Activated T-cell treated with anti-CD3 and anti-CD28 coated beads, Interleukin-2, amount 50 U/mL, for 24 hours (primary cell): ENCODE measurements at regions not wholly inside any gene's neighbourhood (a gene's known extent, or its start where the extent isn't known, plus 50 kb on each side); places are given as distances from the start of the nearest gene placed in this dataset.
"Not testable (repeated sequence)": the region's sequence is repeated elsewhere in the genome, so short reads cannot be mapped to it uniquely, and the experiment has no call there.

Experiments
- DNase-seq: peaks from one replicate; pipeline ENCODE4 v3.0.0-alpha.2; 2020
- H3K27ac Mint-ChIP-seq: 2 replicates; pipeline ENCODE4 v1.8.0; 2020; ENCODE audit warnings: mild to moderate bottlenecking, mixed read lengths
- H3K27me3 Mint-ChIP-seq: 2 replicates; pipeline ENCODE4 v1.8.0; 2020; ENCODE audit warnings: mixed read lengths
- H3K36me3 Mint-ChIP-seq: 2 replicates; pipeline ENCODE4 v1.8.0; 2020; ENCODE audit warnings: low read depth, mixed read lengths
- H3K4me1 Mint-ChIP-seq: 2 replicates; pipeline ENCODE4 v1.8.0; 2020; ENCODE audit warnings: low read depth, mixed read lengths
- H3K4me3 Mint-ChIP-seq: 2 replicates; pipeline ENCODE4 v1.8.0; 2020; ENCODE audit warnings: mild to moderate bottlenecking, moderate library complexity, mixed read lengths
- H3K9me3 Mint-ChIP-seq: 2 replicates; pipeline ENCODE4 v1.8.0; 2020; ENCODE audit warnings: mixed read lengths

GRCh38 chr4:155033604-155034003 is 174.8 kb upstream of the NPY2R start:
- Mint-ChIP-seq H3K4me1 (no peaks in the 10 kb centered on the region), H3K27me3 (no peaks in the 10 kb centered on the region), H3K9me3 (no peaks in the 10 kb centered on the region), H3K27ac (no peak overlapping the region), H3K4me3 (no peak overlapping the region), H3K36me3 (no peaks in the 10 kb centered on the region)
- no peak for DNase-seq

DNA sequence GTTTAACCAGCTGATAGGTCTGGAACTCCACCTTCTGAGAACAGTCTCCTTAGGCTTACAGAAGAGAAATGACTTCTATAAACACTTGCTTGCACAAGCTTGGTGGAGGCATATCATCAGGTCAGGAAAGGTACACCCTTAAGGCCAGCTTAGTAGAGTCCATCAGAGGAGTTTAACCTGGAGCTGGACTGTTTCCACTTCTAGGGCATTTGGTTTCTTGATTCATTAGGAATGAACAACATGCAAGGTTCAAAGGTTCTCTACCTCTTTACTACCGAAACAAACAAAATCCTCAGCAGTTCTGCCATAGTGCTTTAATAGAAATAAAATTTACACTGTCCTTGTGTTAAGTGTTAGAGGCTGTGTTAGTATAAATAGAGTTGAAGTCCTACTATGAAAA is 171.4 kb upstream of the NPY2R start:
- no peaks in the 10 kb centered on the region for H3K36me3 Mint-ChIP-seq
- no peak overlapping the region for H3K4me3 Mint-ChIP-seq
- no peaks in the 10 kb centered on the region for H3K4me1 Mint-ChIP-seq
- no peaks in the 10 kb centered on the region for H3K9me3 Mint-ChIP-seq
- DNase-seq, result no peak
- peaks cover 5% of the 10 kb centered on the region for H3K27me3 Mint-ChIP-seq
- no peak overlapping the region for H3K27ac Mint-ChIP-seq

GRCh38 chr4:155038459-155038858 is 170.0 kb upstream of the NPY2R start:
- DNase-seq, result no peak
- no peaks in the 10 kb centered on the region for H3K36me3 Mint-ChIP-seq
- H3K4me1 Mint-ChIP-seq, result no peaks in the 10 kb centered on the region
- H3K9me3 Mint-ChIP-seq, result no peaks in the 10 kb centered on the region
- no peak overlapping the region for H3K27ac Mint-ChIP-seq
- no peak overlapping the region for H3K4me3 Mint-ChIP-seq
- peaks cover 5% of the 10 kb centered on the region for H3K27me3 Mint-ChIP-seq

- H3K27me3 Mint-ChIP-seq, result peaks cover 5% of the 10 kb centered on the region
Observed at GRCh38 chr4:155039162-155039561, 169.3 kb upstream of the NPY2R start.

DNA sequence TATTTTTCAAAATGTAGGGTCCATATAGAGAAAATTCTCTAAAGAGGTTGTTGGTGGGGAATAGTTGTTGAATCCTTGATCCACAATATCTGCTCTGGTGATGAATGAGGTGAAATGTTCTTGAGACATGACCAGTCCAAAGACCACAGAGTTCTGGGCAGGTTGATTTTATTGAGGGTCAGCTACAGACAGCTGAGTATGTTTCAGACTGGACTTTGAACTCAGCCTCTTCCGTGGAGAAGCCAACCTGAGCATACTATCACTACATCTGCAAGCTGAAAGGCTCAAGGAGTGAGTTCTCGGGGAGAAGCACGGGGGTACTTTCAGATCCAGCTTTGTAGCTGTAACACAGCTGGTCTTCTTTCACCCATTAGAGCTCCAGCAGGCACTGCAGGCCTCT is 168.4 kb upstream of the NPY2R start:
- DNase-seq, result no peak
- no peak overlapping the region for H3K27ac Mint-ChIP-seq
- H3K27me3 Mint-ChIP-seq, result peaks cover 5% of the 10 kb centered on the region
- no peaks in the 10 kb centered on the region for H3K4me1 Mint-ChIP-seq
- H3K9me3 Mint-ChIP-seq, result no peaks in the 10 kb centered on the region
- H3K4me3 Mint-ChIP-seq, result no peak overlapping the region
- no peaks in the 10 kb centered on the region for H3K36me3 Mint-ChIP-seq

More at GRCh38 chr4:155039162-155039561, 169.3 kb upstream of the NPY2R start:
- Mint-ChIP-seq H3K4me3 (no peak overlapping the region), H3K36me3 (no peaks in the 10 kb centered on the region), H3K27ac (no peak overlapping the region), H3K4me1 (no peaks in the 10 kb centered on the region), H3K9me3 (no peaks in the 10 kb centered on the region)
- DNase-seq, result no peak

DNA sequence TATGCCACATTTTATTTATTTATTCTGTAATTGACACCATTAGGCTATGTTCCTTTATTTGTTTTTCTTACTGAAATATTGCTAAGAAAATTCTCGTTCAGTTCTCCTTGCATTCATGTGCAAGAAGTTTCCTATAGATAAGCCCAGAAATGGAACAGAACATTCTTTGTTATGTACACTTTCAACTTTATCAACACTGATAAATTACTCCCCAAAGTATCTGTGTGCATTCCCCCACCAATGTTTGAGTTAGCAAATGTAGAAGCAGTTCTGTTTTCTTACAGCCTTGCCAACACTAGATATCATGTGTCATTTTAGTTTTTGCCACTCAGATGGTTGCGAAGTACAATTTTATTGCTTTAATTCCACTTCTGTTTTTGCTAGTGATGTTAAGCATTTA is 166.4 kb upstream of the NPY2R start:
- H3K27me3 Mint-ChIP-seq, result peaks cover 5% of the 10 kb centered on the region
- no peak overlapping the region for H3K27ac Mint-ChIP-seq
- no peak overlapping the region for H3K4me3 Mint-ChIP-seq
- H3K9me3 Mint-ChIP-seq, result no peaks in the 10 kb centered on the region
- DNase-seq, result no peak
- no peaks in the 10 kb centered on the region for H3K36me3 Mint-ChIP-seq
- no peaks in the 10 kb centered on the region for H3K4me1 Mint-ChIP-seq

GRCh38 chr4:155044251-155044650 is 164.2 kb upstream of the NPY2R start:
- not testable (repeated sequence) for H3K4me1 Mint-ChIP-seq, H3K27me3 Mint-ChIP-seq, DNase-seq, H3K36me3 Mint-ChIP-seq, H3K27ac Mint-ChIP-seq, H3K9me3 Mint-ChIP-seq, H3K4me3 Mint-ChIP-seq

DNA sequence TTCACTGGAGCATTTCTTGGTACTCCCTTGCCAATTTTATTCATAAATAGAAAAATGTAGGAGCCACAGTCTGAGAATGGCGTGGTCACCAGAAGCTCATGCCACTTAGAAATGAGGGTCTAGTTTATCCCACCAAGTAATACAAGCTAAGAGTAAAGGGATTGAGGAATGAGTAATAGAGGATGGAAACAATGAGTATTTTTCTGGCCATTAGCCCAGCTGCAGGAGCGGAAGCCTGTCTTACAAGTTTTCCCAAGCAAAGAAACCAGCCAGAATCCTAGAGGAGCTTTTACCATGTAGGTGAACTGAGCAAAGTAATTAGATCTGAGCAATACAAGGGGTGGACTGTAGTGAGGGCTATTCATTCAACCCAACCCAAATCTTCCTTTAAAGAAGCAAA is 160.7 kb upstream of the NPY2R start:
- no peak for DNase-seq
- Mint-ChIP-seq H3K4me1 (no peaks in the 10 kb centered on the region), H3K27ac (no peak overlapping the region), H3K4me3 (no peak overlapping the region), H3K9me3 (peaks cover 2% of the 10 kb centered on the region), H3K27me3 (no peaks in the 10 kb centered on the region), H3K36me3 (no peaks in the 10 kb centered on the region)

DNA sequence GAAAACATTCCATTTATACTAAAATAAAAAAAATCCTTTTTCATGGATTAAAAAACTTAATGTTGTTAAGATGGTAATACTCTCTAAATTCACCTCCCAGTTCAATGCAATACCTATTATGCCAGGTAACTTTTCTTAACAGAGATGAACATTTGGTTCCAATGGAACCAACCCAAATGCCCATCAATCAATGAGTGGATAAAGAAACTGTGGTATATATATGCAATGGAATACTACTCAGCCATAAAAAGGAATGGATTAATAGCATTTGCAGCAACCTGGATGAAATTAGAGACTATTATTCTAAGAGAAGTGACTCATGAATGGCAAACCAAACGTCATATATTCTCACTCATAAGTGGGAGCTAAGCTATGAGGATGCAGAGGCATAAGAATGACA is 154.4 kb upstream of the NPY2R start:
- not testable (repeated sequence) for H3K9me3 Mint-ChIP-seq, H3K36me3 Mint-ChIP-seq, H3K27me3 Mint-ChIP-seq, H3K27ac Mint-ChIP-seq, DNase-seq, H3K4me3 Mint-ChIP-seq, H3K4me1 Mint-ChIP-seq

GRCh38 chr4:155060419-155060818 is 148.0 kb upstream of the NPY2R start:
- H3K4me1 Mint-ChIP-seq, result no peaks in the 10 kb centered on the region
- DNase-seq, result no peak
- H3K36me3 Mint-ChIP-seq, result no peaks in the 10 kb centered on the region

GRCh38 chr4:155060873-155061272 is 147.6 kb upstream of the NPY2R start:
- Mint-ChIP-seq H3K36me3 (no peaks in the 10 kb centered on the region), H3K27me3 (no peaks in the 10 kb centered on the region), H3K4me3 (no peak overlapping the region), H3K4me1 (no peaks in the 10 kb centered on the region), H3K9me3 (no peaks in the 10 kb centered on the region), H3K27ac (no peak overlapping the region)
- DNase-seq, result no peak

More at GRCh38 chr4:155060419-155060818, 148.0 kb upstream of the NPY2R start:
- no peaks in the 10 kb centered on the region for H3K9me3 Mint-ChIP-seq
- no peak overlapping the region for H3K4me3 Mint-ChIP-seq
- no peak overlapping the region for H3K27ac Mint-ChIP-seq
- no peaks in the 10 kb centered on the region for H3K27me3 Mint-ChIP-seq

- H3K4me1 Mint-ChIP-seq, result no peaks in the 10 kb centered on the region
- no peaks in the 10 kb centered on the region for H3K36me3 Mint-ChIP-seq
- H3K4me3 Mint-ChIP-seq, result no peak overlapping the region
- no peak for DNase-seq
- no peak overlapping the region for H3K27ac Mint-ChIP-seq
- no peaks in the 10 kb centered on the region for H3K27me3 Mint-ChIP-seq
- peaks cover 2% of the 10 kb centered on the region for H3K9me3 Mint-ChIP-seq
Observed at GRCh38 chr4:155062948-155063347, 145.5 kb upstream of the NPY2R start.

GRCh38 chr4:155064934-155065333 is 143.5 kb upstream of the NPY2R start:
- H3K36me3 Mint-ChIP-seq, H3K4me3 Mint-ChIP-seq, H3K27me3 Mint-ChIP-seq, H3K4me1 Mint-ChIP-seq, DNase-seq, H3K27ac Mint-ChIP-seq, H3K9me3 Mint-ChIP-seq: not testable (repeated sequence)

DNA sequence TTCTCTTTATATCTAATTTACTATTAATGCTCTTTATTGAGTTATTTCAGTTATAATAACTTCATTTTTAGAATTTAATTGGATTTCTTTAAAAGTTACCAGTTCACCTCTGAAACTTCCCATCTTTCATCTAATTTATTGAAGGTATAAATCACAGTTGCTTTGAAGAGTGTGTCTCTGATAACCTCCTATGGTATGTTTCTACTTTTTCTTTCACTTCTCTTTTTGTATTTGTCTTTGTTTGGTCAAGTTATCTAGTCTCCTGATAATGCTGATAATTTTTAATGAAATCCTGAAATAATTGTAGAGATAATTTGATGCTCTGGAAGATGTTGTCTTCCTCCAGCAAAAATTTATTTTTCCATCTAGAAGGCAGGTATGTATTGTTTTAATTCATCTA is 141.6 kb upstream of the NPY2R start:
- Mint-ChIP-seq H3K9me3 (peaks cover 2% of the 10 kb centered on the region), H3K27ac (no peak overlapping the region), H3K36me3 (no peaks in the 10 kb centered on the region), H3K27me3 (no peaks in the 10 kb centered on the region), H3K4me1 (no peaks in the 10 kb centered on the region), H3K4me3 (no peak overlapping the region)
- no peak for DNase-seq

GRCh38 chr4:155071962-155072361 is 136.5 kb upstream of the NPY2R start:
- Mint-ChIP-seq H3K36me3 (no peaks in the 10 kb centered on the region), H3K9me3 (no peaks in the 10 kb centered on the region), H3K27me3 (no peaks in the 10 kb centered on the region), H3K4me3 (no peak overlapping the region), H3K4me1 (no peaks in the 10 kb centered on the region), H3K27ac (no peak overlapping the region)
- DNase-seq, result no peak

DNA sequence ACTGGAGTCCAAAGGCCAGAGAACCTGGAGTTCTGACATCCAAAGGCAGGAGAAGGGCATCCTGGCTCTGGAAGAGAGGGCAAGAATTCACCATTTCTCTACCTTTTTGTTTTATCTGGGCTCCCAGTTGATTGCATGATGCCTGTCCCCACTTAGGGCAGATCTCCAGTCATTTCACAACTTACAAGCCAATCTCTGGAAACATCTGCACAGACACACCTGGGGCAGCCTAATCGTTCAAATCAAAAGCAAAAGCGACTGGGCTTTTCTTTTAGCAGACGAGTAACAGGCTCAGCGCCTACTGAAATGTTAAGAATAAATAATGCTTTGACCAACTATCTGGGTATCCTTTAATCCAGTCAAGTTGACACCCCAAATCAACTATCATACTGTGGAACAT is 136.0 kb upstream of the NPY2R start:
- no peak overlapping the region for H3K4me3 Mint-ChIP-seq
- no peaks in the 10 kb centered on the region for H3K36me3 Mint-ChIP-seq
- no peaks in the 10 kb centered on the region for H3K4me1 Mint-ChIP-seq
- H3K27me3 Mint-ChIP-seq, result no peaks in the 10 kb centered on the region
- H3K9me3 Mint-ChIP-seq, result no peaks in the 10 kb centered on the region
- no peak overlapping the region for H3K27ac Mint-ChIP-seq
- no peak for DNase-seq
